Umbilical cord (tissue), 1 donor: ENCODE measurements at regions not wholly inside any gene's neighbourhood (a gene's known extent, or its start where the extent isn't known, plus 50 kb on each side); places are given as distances from the start of the nearest gene placed in this dataset.
"Not testable (repeated sequence)": the region's sequence is repeated elsewhere in the genome, so short reads cannot be mapped to it uniquely, and the experiment has no call there.

Experiments used
- DNase-seq: peaks from one replicate; pipeline ENCODE4 v3.0.0-alpha.2; 2015; ENCODE audit warnings: low spot score

DNA sequence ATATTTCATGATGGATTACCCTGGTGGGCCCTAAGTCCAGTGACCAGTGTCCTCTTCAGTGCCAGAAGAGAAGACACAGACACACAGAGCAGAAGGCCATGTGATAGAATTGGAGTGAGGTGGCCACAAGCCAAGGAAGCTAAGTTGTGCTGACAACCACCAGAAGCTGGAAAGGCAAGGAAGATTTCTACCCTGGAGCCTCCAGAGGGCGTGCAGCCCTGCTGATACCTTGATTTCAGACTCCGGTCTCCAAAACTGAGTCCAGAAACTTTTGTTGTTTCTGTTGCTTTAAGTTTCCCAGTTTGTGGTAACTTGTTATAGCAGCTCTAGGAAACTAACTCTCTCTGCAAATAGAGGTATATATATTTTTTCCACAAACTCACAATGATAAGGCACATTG is 396.6 kb upstream of the ASIC2 start:
- DNase-seq, result no peak

DNA sequence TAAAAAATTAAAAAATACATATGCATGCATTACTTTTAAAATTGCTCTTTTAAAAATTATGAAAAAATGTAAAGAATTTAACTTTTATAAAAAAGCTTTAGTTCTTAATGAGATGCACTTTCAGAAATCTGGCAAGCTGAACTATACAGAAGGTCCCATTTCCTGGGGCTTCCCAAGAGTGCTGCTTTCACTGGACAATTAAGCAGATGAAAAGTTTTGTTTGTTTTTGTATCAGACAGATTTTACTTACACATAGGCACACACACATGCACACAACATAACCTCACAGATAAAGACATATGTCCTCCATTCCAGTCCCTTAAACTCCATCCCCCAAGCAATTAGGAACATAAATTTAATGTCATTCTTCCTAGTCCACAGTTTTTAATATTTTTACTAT is 402.3 kb upstream of the ASIC2 start:
- DNase-seq, result no peak

DNA sequence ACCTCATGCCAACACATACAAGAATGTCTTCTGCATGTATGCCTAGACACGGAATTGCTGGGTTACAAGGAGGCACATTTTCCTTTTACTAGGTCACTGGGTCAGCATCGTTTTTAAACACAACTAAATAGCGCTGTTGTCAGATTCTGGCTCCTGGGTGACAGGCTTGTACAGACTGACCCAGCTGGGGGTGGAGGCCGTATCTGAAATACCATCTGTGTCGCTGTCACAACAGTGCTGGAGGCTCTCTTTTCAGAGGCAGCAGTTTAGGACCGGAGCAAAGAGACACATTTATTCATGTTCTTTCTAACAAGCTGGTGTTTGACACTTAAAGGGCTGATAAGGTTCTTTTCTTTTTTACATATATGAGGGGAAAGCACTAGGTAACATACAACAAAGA is 403.0 kb upstream of the ASIC2 start:
- DNase-seq, result no peak

DNA sequence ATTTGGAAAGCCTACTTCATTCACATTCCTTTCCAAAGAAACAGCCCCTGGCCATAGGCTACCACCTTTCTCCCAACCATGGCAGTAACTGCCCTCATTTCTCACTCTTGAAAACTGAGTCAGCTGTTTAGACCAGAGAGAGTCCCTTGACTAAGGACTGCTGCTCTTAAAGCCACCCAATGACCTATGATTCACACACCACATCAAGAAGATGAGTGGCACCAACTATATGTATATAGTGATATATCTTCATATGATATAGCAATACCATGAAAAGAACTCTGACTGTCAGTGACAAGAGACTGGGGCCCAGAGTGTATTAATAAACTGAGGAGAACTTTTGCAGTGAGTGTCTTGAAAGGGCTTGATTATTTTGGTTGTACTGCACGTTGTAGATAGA is 404.5 kb upstream of the ASIC2 start:
- DNase-seq, result no peak

DNA sequence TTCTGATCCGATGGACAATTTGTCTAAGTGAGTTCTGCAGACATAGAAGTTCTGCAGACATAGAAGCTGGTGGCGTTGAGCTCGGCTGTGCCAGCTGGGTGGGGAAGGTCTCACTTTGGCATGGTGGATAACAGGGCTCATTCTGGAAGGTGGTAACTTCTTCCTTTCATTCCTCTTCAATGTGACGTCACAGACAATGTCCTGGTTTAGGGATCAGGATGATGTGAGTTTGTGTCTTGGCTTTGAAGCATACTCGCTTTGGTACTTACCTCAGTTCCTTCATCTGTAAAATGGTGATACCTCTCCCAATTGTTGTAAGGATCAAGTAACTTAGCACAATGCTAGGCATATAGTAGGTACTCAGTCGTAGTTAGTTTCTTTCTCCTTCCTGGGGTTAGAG is 408.8 kb upstream of the ASIC2 start:
- no peak for DNase-seq

DNA sequence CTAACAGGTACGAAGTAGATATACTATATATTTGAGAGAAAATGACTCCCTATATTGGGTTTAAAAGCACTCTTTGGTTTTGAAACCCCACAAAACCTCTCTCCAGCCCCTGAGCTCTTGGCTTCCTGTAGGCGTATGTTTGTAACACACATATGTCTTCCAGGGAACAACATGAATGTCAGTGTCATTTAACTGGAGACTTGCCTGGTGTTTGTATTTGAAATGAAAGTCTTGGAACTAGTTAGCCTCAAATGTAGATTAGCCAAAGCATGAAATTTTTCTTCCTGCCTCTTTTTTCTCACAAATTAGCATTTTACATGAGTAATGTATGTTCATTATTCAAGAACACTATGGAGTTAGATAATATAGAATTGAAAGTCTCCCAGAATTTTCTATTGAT is 411.8 kb upstream of the ASIC2 start:
- no peak for DNase-seq

DNA sequence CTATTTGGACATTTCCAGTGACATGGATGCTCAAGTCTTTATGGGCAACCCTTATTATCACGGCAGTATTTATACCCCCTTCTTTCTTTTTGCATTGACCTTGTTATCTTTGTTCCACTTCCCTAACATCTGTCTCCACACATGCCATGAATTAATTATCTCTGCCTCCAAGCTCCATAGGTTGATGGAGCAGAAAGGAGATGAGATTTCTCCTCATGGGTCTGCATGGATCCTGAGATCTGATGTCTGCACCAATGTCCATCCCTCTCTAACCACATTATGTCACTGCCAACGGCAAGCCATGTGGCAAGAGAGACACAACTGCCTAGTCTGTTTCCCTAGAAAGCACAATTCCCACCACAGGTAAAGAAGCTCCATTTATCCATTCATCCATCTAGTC is 416.8 kb upstream of the ASIC2 start:
- no peak for DNase-seq

DNA sequence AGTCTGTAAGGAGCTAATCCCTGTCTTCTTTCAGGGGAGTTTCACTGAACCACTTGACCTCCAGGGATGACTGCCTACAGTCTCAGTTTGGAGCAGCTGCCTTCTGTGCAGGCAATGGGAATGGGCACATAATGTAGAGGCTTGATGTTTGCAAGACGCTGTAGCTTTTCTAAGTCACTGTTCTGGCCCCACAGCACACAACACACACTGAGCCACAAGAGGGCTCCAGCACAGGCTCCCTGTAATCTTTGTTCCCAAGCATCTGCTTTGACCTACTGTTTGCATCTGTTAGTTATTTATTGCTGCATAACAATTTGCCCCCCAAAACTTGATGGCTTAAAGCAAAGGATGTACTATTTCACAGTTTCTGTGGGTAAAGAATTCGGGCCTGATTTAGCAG is 419.0 kb upstream of the ASIC2 start:
- no peak for DNase-seq

DNA sequence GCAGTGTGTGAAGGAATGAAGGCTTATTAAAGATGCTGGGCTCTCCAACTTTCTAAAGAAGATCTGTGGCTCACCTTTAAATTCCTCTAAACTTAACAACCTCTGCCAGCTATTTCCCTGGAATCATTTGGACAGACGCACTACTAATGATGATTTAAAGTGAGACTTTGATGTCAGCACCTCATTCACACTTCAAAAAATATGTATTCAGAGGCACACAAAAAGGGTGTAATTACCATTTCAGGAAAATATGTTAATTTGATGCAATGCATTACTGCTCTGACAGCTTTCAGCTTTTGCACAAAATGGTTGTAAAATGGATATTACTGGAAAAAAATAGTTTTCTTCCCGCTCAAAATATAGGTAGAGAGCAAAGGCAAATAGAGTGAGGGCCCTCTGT is 423.9 kb upstream of the ASIC2 start:
- DNase-seq, result no peak

DNA sequence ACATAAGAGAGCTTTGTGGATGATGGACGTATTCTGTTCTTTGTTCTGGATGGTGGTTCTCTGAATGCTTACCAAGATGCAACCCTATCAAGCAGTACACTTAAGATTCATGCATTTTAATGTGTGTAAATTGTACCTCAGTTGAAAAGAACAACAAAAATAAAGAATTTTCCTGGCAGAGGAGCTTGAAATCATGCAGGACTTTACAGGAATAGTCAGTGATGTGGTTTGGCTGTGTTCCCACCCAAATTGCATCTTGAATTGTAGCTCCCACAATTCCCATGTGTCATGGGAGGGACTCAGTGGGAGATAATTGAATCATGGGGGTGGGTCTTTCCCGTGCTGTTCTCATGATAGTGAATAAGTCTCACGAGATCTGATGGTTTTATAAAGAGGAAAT is 430.6 kb upstream of the ASIC2 start:
- DNase-seq, result not testable (repeated sequence)

DNA sequence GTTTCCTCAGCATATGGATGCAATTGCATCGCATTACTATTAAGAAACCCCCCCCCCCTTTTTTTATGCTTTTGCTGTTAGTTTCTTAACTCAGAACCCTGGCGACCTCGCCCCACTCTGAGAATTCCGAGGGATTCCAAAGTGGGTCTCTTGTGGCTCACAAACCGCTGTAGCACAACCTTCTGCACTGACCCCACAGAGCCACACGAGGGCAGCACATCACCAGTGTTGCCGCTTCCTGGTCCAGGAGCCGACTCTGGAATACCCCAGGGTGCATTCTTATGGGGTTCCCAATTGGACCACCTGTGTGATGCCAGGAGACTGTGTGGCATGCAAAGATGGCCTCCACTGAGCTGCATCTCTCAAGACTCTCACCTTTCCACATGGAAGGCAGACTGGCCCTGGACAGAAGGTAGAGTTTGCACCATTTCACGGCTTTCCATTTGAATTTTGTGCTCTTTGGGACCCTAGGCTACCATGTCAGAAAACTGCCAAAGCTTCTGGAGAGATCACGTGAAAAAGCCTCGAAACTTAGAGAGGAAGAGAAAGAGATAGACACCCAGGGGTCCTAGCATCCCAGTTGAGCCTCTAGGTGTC is 432.7 kb upstream of the ASIC2 start:
- peak; percentile 6 for DNase-seq

DNA sequence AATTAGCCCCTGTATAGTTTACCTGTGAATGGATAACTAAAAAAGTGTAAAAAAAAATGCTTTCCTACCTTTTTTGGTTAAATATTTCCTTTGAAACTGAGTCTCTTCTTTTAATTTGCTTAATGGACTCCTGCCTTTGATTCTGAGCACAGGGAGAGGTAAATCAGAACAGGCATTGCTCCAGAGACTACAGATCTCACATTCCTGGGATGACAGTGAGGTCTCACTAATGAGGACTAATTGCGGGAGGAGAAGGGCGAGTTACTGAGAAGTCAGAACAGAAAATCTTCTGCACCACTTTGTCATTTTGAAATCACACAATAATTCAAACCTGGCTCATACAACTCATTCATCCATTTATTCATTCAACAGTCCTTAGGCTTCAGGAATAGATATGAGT is 437.0 kb upstream of the ASIC2 start:
- DNase-seq, result no peak

DNA sequence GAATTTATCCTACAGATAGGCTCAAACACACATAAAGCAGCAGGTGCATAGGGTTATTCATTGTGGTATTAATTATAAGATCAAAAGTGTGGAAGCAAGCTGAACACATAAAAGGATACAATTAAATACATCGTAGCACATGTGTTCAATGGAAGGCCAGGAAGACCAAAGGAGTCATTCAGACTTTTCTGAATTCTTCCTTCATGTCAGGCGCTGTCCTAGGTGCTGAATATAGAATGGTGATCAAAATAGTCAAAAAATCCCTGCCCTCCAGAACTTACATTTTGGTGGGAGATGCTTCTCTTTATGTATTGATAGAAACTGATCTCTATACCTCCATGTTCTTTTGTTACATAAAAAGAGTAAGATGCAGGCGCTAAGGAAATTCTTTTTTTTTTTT is 439.0 kb upstream of the ASIC2 start:
- peak; percentile 18 for DNase-seq

DNA sequence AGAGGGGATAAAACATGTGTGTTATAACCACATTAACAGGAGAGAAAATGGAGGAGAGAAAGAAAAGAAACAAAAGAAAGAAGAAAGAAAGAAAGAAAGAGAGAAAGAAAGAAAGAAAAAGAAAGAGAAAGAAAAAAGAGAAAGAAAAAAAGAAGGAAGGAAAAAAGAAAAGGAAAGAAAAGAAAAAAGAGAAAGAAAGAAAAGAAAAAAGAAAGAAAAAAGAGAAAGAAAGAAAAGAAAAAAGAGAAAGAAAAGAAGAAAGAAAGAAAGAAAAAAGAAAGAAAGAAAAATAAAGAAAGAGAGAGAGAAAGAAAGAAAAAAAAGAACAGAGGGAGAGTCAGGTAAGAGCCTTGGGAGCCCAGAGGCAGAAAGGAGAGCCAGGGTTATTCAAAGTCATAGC is 446.6 kb upstream of the ASIC2 start:
- DNase-seq, result no peak

DNA sequence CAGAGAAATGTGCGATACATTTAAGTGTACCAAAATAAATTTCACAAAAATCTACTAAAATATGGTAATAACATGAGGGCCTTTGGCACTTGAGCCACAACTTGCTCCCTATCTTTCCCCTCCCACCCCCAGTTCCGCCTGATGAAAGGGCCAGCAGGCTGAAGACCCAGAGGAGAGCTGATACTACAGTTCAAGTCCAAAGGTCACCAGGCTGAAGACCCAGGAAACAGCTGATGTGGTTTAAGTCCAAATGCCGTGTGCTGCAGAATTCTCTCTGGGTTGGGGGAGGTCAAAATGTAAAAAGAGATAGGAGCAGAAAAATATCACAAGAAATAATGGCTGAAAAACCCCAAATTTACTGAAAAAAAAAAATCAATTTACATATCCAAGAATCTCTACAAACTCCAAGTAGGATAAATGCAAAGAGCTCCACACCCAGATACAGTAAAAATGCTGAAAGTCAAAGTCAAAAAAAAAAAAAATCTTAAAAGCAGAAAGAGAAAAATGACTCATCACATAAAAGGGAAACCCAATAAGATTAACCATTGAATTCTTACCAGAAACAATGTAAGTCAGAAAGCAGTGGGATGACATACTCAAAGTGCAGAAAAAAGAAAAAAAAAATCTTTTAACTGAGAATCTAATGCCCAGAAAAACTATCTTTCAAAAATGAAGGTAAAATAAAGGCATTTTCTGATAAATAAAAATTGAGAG is 452.1 kb upstream of the ASIC2 start:
- DNase-seq, result peak; percentile 4

DNA sequence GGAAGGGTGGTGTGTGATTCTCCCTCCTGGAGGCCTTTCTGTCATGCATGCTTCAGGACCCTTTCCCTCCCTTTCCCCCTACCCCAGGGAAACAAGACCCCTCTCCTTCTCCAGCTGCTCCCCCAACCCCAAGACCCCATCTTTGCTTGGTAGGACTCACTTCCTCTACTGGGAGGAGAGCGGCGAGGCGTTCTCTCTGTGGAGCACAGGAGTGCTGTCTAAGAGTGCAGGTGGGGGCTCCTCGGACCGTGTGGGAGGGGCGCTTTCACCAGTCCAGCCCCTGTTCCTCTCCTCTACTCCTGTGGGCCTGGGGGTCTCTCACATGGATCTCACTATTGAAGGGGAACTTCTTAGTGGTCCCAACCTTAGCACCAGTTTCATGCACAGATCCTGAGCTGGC is 456.1 kb upstream of the ASIC2 start:
- no peak for DNase-seq

DNA sequence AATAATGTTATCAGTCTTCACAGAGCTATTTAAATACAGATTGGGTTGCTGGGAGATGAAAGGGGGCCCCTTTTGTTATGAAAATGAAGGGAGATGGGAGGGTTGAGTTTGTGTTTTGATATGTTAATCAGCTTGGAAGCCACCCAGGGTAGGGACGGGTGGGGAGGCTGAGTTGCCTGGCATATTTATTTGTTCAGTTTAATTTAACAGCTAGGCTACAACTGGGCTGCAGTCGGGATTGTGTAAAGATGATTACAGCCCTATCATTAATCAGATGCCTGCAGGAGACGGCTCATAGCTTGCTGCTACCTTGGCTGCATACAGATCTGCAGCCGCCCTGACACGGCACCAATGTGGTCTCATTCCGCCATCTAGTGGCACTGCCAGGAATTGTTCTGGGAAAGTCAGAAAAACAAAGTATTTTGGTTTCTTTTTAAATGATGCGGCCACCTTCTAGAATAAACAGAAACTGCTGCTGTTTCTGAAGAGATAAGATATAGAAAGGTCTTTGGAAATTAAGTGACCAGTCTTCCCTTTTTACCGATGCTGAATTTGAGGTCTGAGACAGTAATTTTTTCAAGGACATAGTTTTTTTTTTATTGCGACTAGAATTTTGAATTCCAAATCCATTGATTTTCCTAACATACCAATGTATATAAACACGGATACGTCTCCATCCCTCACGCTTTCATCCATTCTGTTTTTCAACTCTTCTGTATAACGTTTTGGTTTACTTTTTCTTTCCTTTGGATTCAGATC is 458.0 kb upstream of the ASIC2 start:
- DNase-seq, result peak; percentile 46

DNA sequence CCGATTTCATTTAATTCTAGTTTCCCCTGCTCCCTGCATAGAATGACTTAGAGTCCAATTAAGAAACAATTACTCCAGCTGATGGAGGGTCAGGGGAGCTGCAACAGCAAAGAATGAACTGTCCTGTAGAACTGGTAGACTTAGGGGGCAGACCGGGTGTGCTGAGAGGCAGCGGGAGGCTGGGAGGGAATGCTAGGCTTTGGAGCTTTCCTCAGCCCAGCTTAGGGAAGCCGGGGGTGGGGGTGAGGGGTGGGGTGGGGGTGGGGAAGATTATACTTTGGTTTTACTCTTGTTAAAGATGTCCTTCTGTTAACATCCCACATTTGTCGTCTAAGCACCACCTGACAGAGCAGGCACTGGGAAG is 458.6 kb upstream of the ASIC2 start:
- DNase-seq, result no peak

DNA sequence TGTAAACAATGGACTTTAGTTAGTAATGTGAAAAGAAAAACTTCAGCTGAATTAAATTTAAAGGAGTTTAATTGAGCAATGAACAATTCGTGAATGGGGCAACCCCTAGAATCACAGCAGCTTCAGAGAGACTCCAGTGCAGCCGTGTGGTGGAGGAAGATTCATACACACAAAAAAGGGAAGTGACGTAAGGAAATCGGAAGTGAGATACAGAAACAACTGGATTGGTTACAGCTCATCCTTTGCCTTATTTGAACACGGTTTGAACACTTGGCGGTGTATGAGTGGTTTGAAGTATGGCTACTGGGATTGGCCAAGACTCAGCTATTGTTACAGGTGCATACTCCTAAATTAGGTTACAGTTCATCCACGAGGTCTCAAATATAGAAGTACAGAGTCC is 460.4 kb upstream of the ASIC2 start:
- no peak for DNase-seq

DNA sequence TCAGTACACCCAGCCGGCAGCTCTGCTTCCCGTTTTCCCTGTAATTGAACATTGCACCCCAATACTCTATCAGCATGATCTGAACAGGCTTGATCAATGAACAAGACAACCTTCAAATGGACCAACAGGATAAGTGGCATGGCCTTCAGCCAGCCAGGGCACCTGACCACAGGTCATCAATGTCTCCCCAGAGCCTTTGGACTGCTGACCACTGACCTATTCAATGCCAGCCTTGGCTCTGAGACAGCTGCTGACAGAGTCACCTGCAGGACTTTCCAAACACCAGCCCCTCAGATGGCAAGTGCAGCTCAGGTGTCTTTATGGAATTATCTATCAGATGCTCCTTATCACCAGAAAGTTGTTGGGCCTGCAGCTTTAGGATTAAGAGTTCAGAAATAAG is 462.9 kb upstream of the ASIC2 start:
- no peak for DNase-seq

DNA sequence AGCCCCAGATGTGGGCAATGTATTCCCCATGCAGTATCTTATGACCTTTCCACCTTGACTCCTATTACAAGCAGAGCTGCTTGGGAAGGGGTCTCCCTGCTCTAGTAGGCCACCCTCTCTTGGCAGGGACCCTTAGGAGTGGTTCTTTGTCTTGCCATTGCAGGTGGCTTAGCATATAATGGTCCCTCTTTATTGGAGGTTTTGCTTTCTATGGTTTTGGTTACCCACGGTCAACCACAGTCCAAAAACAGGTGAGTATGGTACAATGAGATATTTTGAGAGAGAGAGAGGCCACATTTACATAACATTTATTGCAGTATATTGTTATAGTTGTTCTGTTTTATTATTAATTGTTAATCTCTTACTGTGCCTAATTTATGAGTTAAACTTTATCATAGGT is 472.8 kb upstream of the ASIC2 start:
- DNase-seq, result no peak

DNA sequence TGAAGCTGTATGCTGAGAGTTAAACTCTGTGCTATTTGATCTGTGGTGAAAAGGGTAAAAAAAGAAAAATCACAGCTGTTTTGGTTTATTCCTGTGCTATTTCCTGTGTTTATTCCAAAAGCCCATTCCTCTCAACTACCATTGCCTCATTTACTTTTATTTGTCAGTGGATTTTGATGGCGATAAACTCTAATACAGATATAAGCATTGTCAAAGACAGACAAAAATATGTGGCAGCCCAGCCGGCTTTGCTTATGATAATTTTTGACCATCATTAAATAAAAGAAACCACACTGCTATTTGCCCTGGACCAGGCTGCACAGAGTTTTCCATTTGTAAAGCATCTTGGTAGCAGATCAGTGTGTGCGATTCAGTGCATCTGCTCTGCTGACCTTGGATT is 473.6 kb upstream of the ASIC2 start:
- no peak for DNase-seq

DNA sequence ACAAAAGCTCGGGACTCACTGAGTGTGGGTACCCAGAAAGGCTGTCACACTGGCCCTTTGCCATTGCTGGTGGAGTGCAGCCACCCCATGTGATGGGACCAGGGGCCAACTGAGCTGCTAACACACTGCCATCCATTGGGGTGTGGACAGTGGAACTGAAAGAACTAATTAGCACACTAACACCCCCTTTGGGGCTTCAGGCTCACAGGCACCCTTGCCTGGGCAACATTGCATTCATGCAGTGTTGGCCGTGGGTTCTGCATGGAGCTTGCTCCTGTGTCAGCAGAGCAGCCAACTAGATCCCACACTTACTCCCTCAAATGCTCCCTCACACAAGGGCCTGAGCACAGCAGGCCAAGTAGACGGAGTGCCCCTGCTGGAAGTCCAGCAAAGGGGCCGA is 476.0 kb upstream of the ASIC2 start:
- DNase-seq, result no peak
